Adrenal gland (tissue), 5 donors: ENCODE measurements at regions not wholly inside any gene's neighbourhood (a gene's known extent, or its start where the extent isn't known, plus 50 kb on each side); places are given as distances from the start of the nearest gene placed in this dataset.

Experiments used
- CTCF ChIP-seq, 6 experiments: fragments of 450-650 bp in 4 of 6; fragments of 200-600 bp in 2 of 6; sonication (generic) in 1 of 6; IDR thresholded peaks; 1 replicate in 5 of 6; 2 replicates in 1 of 6; pipeline versions ENCODE4 v1.5.1 to v1.8.0; 2016 to 2021; ENCODE audit warnings: antibody characterized with exemption in 6 of 6, mild to moderate bottlenecking in 2 of 6, moderate library complexity in 1 of 6
- POLR2A ChIP-seq, 2 donors: fragments of 450-650 bp; IDR thresholded peaks; one replicate each; pipeline ENCODE4 v1.6.1; 2017; ENCODE audit warnings: antibody characterized with exemption in 2 of 2, mild to moderate bottlenecking in 2 of 2, moderate library complexity in 1 of 2
- donor health status: DM: no; HTN: no; CAD: no.

- TF ChIP-seq POLR2A (IDR thresholded peaks at IDR 0.05) (no peak), CTCF (IDR thresholded peaks at IDR 0.05) (no peak)
These were observed 591.7 kb downstream of the ZNF608 start for GRCh38 chr5:124154714-124155113.
